ENCODE measurements at regions not wholly inside any gene's neighbourhood (a gene's known extent, or its start where the extent isn't known, plus 50 kb on each side); places are given as distances from the start of the nearest gene placed in this dataset.

DNA sequence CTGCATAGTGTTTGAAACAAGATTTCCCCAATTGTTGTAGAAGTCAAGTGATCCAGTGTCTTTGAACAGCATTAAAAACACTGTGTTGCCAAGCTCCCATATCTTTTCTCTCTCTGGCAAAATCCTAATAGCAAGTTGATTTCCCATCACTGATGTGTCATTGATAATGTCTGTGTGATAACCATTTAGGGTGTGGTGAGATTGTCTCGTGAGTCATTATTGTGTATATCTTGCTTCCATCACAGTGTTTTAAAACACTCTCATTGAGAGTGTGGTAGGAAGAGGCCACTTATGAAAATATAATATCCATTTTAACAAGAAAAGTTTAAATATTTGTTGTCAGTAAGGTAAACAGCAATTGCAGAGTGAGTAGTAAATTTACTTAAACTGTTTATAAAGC is 74.7 kb downstream of the PRORP start:
- Histone ChIP-seq H3K36me3 (no peaks in the 10 kb centered on the region; the same call in 1 of the 2 replicates), H3K4me3 (ENCODE audit: low read depth, low read length) (no peak overlapping the region), H3K4me1 (no peaks in the 10 kb centered on the region), H3K9me3 (no peaks in the 10 kb centered on the region), H3K27me3 (no peaks in the 10 kb centered on the region)
- TF ChIP-seq, protein P1, sequence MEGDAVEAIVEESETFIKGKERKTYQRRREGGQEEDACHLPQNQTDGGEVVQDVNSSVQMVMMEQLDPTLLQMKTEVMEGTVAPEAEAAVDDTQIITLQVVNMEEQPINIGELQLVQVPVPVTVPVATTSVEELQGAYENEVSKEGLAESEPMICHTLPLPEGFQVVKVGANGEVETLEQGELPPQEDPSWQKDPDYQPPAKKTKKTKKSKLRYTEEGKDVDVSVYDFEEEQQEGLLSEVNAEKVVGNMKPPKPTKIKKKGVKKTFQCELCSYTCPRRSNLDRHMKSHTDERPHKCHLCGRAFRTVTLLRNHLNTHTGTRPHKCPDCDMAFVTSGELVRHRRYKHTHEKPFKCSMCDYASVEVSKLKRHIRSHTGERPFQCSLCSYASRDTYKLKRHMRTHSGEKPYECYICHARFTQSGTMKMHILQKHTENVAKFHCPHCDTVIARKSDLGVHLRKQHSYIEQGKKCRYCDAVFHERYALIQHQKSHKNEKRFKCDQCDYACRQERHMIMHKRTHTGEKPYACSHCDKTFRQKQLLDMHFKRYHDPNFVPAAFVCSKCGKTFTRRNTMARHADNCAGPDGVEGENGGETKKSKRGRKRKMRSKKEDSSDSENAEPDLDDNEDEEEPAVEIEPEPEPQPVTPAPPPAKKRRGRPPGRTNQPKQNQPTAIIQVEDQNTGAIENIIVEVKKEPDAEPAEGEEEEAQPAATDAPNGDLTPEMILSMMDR (IDR thresholded peaks at IDR 0.05; ENCODE audit: low read depth, low read length): no peak
- no peak for DNase-seq

DNA sequence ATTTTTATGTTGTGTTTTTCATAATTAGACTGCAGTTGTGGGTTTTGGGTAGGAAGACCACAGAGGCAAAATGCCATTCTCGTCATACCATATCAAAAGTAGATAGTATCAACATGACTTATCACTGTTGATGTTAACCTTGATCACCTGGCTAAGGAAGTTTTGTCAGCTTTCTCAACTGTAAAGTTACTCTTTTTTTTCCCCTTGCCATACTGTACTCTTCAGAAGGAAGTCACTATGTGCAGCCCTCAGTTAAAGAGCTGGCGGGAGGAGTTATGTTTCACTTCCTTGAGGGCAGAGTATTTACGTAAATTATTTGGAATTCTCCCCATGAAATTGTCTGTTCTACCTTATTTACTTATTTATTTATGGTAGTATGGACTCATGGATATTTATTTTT is 78.7 kb downstream of the PRORP start:
- H3K9me3 ChIP-seq: no peaks in the 10 kb centered on the region
- DNase-seq: no peak
- TF ChIP-seq, protein P1 (IDR thresholded peaks at IDR 0.05; ENCODE audit: low read depth, low read length): no peak
- H3K27me3 ChIP-seq: no peaks in the 10 kb centered on the region
- H3K4me1 ChIP-seq: no peaks in the 10 kb centered on the region
- no peak overlapping the region for H3K4me3 ChIP-seq (ENCODE audit: low read depth, low read length)
- H3K36me3 ChIP-seq: no peaks in the 10 kb centered on the region

DNA sequence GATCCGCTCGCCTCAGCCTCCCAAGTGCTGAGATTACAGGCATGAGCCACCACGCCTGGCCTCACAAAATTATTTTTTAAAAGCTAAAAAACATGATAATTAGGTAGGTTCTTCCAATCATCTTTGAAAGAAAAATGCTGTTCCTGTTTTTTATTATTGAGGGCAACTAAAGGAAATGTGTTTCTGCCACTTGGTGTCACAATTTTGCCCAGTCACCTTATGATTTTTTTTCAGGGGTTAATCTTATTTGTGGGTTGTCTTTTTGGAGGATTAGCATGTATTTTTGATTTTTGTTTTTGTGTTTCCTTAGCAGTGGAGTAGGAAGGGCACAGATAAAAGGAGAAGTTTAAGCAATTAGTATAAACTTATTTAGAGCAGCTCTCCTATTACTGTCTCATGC is 79.8 kb downstream of the PRORP start:
- TF ChIP-seq, protein P1 (IDR thresholded peaks at IDR 0.05; ENCODE audit: low read depth, low read length): no peak
- no peak for DNase-seq
- Histone ChIP-seq H3K27me3 (no peaks in the 10 kb centered on the region), H3K9me3 (no peaks in the 10 kb centered on the region), H3K4me1 (no peaks in the 10 kb centered on the region), H3K4me3 (ENCODE audit: low read depth, low read length) (no peak overlapping the region), H3K36me3 (no peaks in the 10 kb centered on the region)

DNA sequence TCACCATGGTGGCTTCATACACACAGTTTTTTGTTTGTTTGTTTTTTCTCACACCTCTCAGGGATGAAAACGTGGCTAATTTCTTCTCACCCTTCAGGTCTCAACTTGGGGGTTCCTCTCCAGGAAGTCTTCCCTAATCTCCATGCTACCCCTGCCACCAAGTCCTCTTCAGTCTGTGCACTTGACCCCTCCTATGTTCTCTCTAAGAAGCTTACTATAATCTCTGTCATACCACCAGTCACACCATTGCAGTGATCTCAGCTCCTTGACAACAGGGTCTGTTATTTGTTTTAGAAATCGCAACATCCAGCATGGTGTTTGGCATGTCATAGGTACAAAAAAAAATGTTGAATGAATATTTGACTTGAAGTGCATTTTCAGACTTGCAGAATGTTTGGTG is 83.4 kb downstream of the PRORP start:
- TF ChIP-seq, protein P1 (IDR thresholded peaks at IDR 0.05; ENCODE audit: low read depth, low read length): no peak
- no peaks in the 10 kb centered on the region for H3K36me3 ChIP-seq
- H3K4me1 ChIP-seq: no peaks in the 10 kb centered on the region
- DNase-seq: no peak
- H3K27me3 ChIP-seq: no peaks in the 10 kb centered on the region
- H3K9me3 ChIP-seq: no peaks in the 10 kb centered on the region
- no peak overlapping the region for H3K4me3 ChIP-seq (ENCODE audit: low read depth, low read length)

DNA sequence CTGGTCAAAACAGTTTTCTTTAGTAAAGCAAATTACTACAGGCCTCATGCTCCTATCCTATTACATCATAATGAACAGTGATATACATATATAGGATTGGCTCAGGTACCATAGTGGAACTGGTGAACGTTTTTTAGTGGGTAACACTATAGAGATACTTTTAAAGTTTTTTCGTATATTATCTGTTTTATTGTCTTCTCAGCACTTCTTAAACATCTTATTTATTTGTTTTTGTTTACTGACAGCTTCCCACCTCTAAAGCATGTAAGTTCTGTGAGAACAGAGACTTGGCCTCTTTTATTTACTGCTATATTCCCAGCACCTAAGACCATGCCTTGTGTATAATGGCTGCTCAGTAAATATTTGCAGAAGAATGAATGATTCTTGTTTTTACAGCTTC is 81.1 kb upstream of the PSMA6 start:
- Histone ChIP-seq H3K4me1 (no peaks in the 10 kb centered on the region), H3K9me3 (no peaks in the 10 kb centered on the region), H3K27me3 (no peaks in the 10 kb centered on the region), H3K4me3 (ENCODE audit: low read depth, low read length) (no peak overlapping the region), H3K36me3 (no peaks in the 10 kb centered on the region)
- DNase-seq: no peak
- TF ChIP-seq, protein P1 (IDR thresholded peaks at IDR 0.05; ENCODE audit: low read depth, low read length): no peak

DNA sequence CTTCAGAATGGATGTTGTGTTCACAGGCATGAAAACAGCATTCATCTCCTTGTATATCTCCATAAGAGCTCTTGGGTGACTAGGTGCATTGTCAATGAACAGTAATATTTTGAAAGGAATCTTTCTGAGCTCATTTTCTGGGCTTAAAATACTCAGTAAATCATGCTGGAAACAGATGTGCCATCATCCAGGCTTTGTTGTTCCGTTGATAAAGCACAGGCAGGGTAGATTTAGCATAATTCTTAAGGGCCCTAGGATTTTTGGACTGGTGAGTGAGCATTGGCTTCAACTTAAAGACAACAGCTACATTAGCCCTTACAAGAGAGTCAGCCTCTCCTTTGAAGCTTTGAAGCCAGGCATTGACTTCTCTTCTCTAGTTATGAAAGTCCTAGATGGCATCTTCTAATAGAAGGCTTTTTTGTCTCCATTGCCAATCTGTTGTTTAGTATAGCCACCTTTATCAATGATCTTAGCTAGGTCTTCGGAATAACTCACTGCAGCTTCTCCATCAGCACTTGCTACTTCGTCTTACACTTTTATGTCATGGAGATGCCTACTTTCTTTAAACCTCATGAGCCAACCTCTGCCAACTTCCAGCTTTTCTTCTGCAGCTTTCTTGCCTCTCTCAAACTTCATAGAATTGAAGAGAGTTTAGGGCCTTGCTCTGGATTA is 79.6 kb upstream of the PSMA6 start:
- Histone ChIP-seq H3K4me3 (ENCODE audit: low read depth, low read length) (no peak overlapping the region), H3K27me3 (no peaks in the 10 kb centered on the region), H3K4me1 (no peaks in the 10 kb centered on the region), H3K9me3 (no peaks in the 10 kb centered on the region), H3K36me3 (no peaks in the 10 kb centered on the region)
- no peak for DNase-seq
- TF ChIP-seq, protein P1 (IDR thresholded peaks at IDR 0.05; ENCODE audit: low read depth, low read length): no peak
